ENCODE measurements at regions not wholly inside any gene's neighbourhood (a gene's known extent, or its start where the extent isn't known, plus 50 kb on each side); places are given as distances from the start of the nearest gene placed in this dataset.

GRCh38 chr11:130775306-130776060 lies 140.8 kb downstream of the SNX19 start:
- no peaks in the 10 kb centered on the region for H3K4me1 ChIP-seq
- no peaks in the 10 kb centered on the region for H3K9me3 ChIP-seq
- intact Hi-C loops (cut with DNase I) = no loop called here
- no peak for DNase-seq
- H3K4me3 ChIP-seq = no peak overlapping the region
- TF ChIP-seq, protein P1, sequence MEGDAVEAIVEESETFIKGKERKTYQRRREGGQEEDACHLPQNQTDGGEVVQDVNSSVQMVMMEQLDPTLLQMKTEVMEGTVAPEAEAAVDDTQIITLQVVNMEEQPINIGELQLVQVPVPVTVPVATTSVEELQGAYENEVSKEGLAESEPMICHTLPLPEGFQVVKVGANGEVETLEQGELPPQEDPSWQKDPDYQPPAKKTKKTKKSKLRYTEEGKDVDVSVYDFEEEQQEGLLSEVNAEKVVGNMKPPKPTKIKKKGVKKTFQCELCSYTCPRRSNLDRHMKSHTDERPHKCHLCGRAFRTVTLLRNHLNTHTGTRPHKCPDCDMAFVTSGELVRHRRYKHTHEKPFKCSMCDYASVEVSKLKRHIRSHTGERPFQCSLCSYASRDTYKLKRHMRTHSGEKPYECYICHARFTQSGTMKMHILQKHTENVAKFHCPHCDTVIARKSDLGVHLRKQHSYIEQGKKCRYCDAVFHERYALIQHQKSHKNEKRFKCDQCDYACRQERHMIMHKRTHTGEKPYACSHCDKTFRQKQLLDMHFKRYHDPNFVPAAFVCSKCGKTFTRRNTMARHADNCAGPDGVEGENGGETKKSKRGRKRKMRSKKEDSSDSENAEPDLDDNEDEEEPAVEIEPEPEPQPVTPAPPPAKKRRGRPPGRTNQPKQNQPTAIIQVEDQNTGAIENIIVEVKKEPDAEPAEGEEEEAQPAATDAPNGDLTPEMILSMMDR (IDR thresholded peaks at IDR 0.05) = no peak
- H3K36me3 ChIP-seq = no peaks in the 10 kb centered on the region
- H3K27ac ChIP-seq = no peak overlapping the region
- no peak overlapping the region for H3K9ac ChIP-seq (ENCODE audit: low read depth in 2 of 2, low read length in 2 of 2)
- H3K27me3 ChIP-seq = no peaks in the 10 kb centered on the region

- intact Hi-C loops (cut with DNase I) = no loop called here
- Histone ChIP-seq H3K27ac (no peak overlapping the region), H3K9me3 (no peaks in the 10 kb centered on the region), H3K9ac (ENCODE audit: low read depth in 2 of 2, low read length in 2 of 2) (no peak overlapping the region), H3K27me3 (no peaks in the 10 kb centered on the region), H3K36me3 (no peaks in the 10 kb centered on the region), H3K4me1 (no peaks in the 10 kb centered on the region), H3K4me3 (no peak overlapping the region)
- TF ChIP-seq, protein P1 (IDR thresholded peaks at IDR 0.05) = no peak
- DNase-seq = no peak
These were observed 140.2 kb downstream of the SNX19 start for GRCh38 chr11:130776061-130776419.

GRCh38 chr11:130778026-130778425 lies 138.3 kb downstream of the SNX19 start:
- no peaks in the 10 kb centered on the region for H3K4me1 ChIP-seq
- TF ChIP-seq, protein P1 (IDR thresholded peaks at IDR 0.05) = no peak
- H3K9me3 ChIP-seq = no peaks in the 10 kb centered on the region
- H3K36me3 ChIP-seq = no peaks in the 10 kb centered on the region
- no peak overlapping the region for H3K4me3 ChIP-seq
- no peak for DNase-seq
- intact Hi-C loops (cut with DNase I) = no loop called here
- H3K27ac ChIP-seq = no peak overlapping the region
- no peaks in the 10 kb centered on the region for H3K27me3 ChIP-seq
- H3K9ac ChIP-seq (ENCODE audit: low read depth in 2 of 2, low read length in 2 of 2) = no peak overlapping the region

- intact Hi-C loops (cut with DNase I) = no loop called here
- Histone ChIP-seq H3K9ac (ENCODE audit: low read depth in 2 of 2, low read length in 2 of 2) (no peak overlapping the region), H3K4me1 (no peaks in the 10 kb centered on the region), H3K27ac (no peak overlapping the region), H3K9me3 (no peaks in the 10 kb centered on the region), H3K36me3 (no peaks in the 10 kb centered on the region), H3K4me3 (no peak overlapping the region), H3K27me3 (no peaks in the 10 kb centered on the region)
- DNase-seq = no peak
- TF ChIP-seq, protein P1 (IDR thresholded peaks at IDR 0.05) = no peak
These were observed 137.6 kb downstream of the SNX19 start for GRCh38 chr11:130778705-130779104.

DNA sequence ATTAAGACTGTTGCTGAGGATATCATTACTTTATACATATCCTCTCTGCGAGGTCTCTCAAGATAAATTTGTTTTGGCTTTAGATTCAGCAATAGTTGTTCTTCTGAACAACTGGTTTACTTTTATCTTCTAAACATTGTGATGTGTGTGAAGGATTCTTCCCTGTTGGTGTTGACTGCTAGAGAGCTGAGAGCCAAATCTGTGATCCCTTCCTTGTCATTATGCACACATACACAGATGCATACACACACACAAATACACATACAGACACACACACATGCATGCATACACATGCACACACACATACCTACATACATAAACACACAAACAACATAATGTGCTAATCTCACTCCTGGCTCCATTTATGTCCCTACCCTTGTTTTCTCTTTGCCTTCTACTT lies 137.0 kb downstream of the SNX19 start:
- Histone ChIP-seq H3K9ac (ENCODE audit: low read depth in 2 of 2, low read length in 2 of 2) (no peak overlapping the region), H3K4me1 (no peaks in the 10 kb centered on the region), H3K27ac (no peak overlapping the region), H3K9me3 (no peaks in the 10 kb centered on the region), H3K27me3 (no peaks in the 10 kb centered on the region), H3K36me3 (no peaks in the 10 kb centered on the region), H3K4me3 (no peak overlapping the region)
- intact Hi-C loops (cut with DNase I) = no loop called here
- TF ChIP-seq, protein P1 (IDR thresholded peaks at IDR 0.05) = no peak
- no peak for DNase-seq
